ENCODE measurements at regions not wholly inside any gene's neighbourhood (a gene's known extent, or its start where the extent isn't known, plus 50 kb on each side); places are given as distances from the start of the nearest gene placed in this dataset.

- H2BK120ac ChIP-seq (replicated peaks; ENCODE audit: low read depth, low read length): no peak overlapping the region
- H3K4ac ChIP-seq (replicated peaks; ENCODE audit: insufficient read length, low read depth, low read length): no peak overlapping the region
- H3K27ac ChIP-seq (ENCODE audit: low read depth, low read length): no peak overlapping the region
- H3K36me3 ChIP-seq (ENCODE audit: control insufficient read depth in 2 of 4, insufficient read depth in 4 of 4, low read length in 3 of 4): no peaks in the 10 kb centered on the region
- DNase-seq (ENCODE audit: low read depth in 1 of 2, low spot score in 2 of 2): no peak
- no peak overlapping the region for H3K18ac ChIP-seq (ENCODE audit: extremely low read depth, low read length)
- CTCF ChIA-PET (ENCODE audit: partially characterized antibody): interaction anchor here (0.7 to 2.3 kb wide), 23 partner anchors 10 to 981 kb away, joined by 3 to 15 read pairs (median 4); no protein-coding TSS in a partner anchor
- H4K20me1 ChIP-seq (replicated peaks in 1 of 2; ENCODE audit: control insufficient read depth in 1 of 2, insufficient read depth in 2 of 2, low read length in 2 of 2): peaks cover 0 to 7% of the 10 kb centered on the region in 2 experiments
- no peak overlapping the region for H4K5ac ChIP-seq (ENCODE audit: insufficient read length, low read depth, low read length)
- no peak overlapping the region for H3K4me2 ChIP-seq (ENCODE audit: insufficient read depth in 1 of 2, low read depth in 2 of 2, low read length in 2 of 2)
- H3K27me3 ChIP-seq (replicated peaks in 1 of 4; ENCODE audit: control insufficient read depth in 3 of 4, extremely low read depth in 1 of 4, insufficient read depth in 3 of 4, low read length in 3 of 4): peaks cover 0 to 3% (median 0%) of the 10 kb centered on the region in 4 experiments; a peak in 1 of 7 replicates
- H3K9me3 ChIP-seq (ENCODE audit: insufficient read depth in 2 of 2, low read depth in 1 of 2, low read length in 1 of 2): no peaks in the 10 kb centered on the region; a peak in 1 of 4 replicates
- no peak overlapping the region for H2AK5ac ChIP-seq (ENCODE audit: low read depth, low read length)
- 74 to 100% methylated on average over 1 to 2 of the region's 2 CpGs for WGBS, 2 experiments (ENCODE audit: extremely low coverage in 1 of 2, insufficient coverage in 1 of 2, insufficient read length in 1 of 2, insufficient replicate concordance in 2 of 2, low coverage in 1 of 2, low lambda C conversion rate in 2 of 2, missing lambda C conversion rate in 1 of 2)
- peaks cover 8% of the 10 kb centered on the region for H3K23me2 ChIP-seq (ENCODE audit: low read depth, low read length)
- H3K9ac ChIP-seq (replicated peaks in 1 of 4; ENCODE audit: extremely low read depth in 1 of 4, low read depth in 3 of 4, low read length in 3 of 4): no peak overlapping the region
- H3K79me1 ChIP-seq (ENCODE audit: low read depth, low read length): no peaks in the 10 kb centered on the region
- no peak overlapping the region for H2BK12ac ChIP-seq (ENCODE audit: low read depth, low read length)
- no peak overlapping the region for H4K91ac ChIP-seq (replicated peaks; ENCODE audit: insufficient read length, low read length)
- H3K4me3 ChIP-seq (ENCODE audit: extremely low read depth in 1 of 4, insufficient read depth in 2 of 4, low read depth in 3 of 4, low read length in 4 of 4): no peak overlapping the region
- H3K14ac ChIP-seq (ENCODE audit: insufficient read length): no peak overlapping the region
- H3K56ac ChIP-seq (replicated peaks; ENCODE audit: insufficient read length, low read depth, low read length): no peak overlapping the region
- H4K8ac ChIP-seq (ENCODE audit: extremely low read depth, insufficient read depth, low read length): no peak overlapping the region
- H3K4me1 ChIP-seq (replicated peaks in 1 of 4; ENCODE audit: control insufficient read depth in 3 of 4, insufficient read depth in 4 of 4, low read length in 3 of 4): peaks cover 0 to 8% (median 5%) of the 10 kb centered on the region in 4 experiments; a peak in 4 of 7 replicates
- H2AFZ ChIP-seq (ENCODE audit: low read length): no peak overlapping the region
- H2BK15ac ChIP-seq (ENCODE audit: low read length): no peak overlapping the region
- TF ChIP-seq TBP (IDR thresholded peaks at IDR 0.05; ENCODE audit: low read depth, low read length): no peak
- TF ChIP-seq RBBP5 (IDR thresholded peaks at IDR 0.05; ENCODE audit: borderline replicate concordance, low read depth, low read length): no peak
- TF ChIP-seq TAF7 (optimal IDR thresholded peaks at IDR 0.05; ENCODE audit: borderline replicate concordance, low read depth, low read length): no peak
- TF ChIP-seq SAP30 (IDR thresholded peaks at IDR 0.05; ENCODE audit: insufficient read depth, insufficient replicate concordance, low read length): no peak
- TF ChIP-seq SP1 (IDR thresholded peaks at IDR 0.05; ENCODE audit: low read depth, low read length): no peak
- no peak for TF ChIP-seq GTF2F1 (IDR thresholded peaks at IDR 0.05; ENCODE audit: borderline replicate concordance, low read depth, low read length)
- POLR2A ChIA-PET (ENCODE audit: partially characterized antibody): no interaction called here
- H3K79me2 ChIP-seq (ENCODE audit: control insufficient read depth in 1 of 2, insufficient read depth in 2 of 2, low read length in 2 of 2): no peaks in the 10 kb centered on the region
- FAIRE-seq: no peak
- no peak overlapping the region for H2BK5ac ChIP-seq (ENCODE audit: low read depth, low read length)
- no peak overlapping the region for H2BK20ac ChIP-seq (ENCODE audit: low read length)
- H3K23ac ChIP-seq (ENCODE audit: insufficient read length): no peak overlapping the region
These were observed 147.4 kb downstream of the TMEM18 start for GRCh38 chr2:529852-530251.
